ENCODE measurements at regions not wholly inside any gene's neighbourhood (a gene's known extent, or its start where the extent isn't known, plus 50 kb on each side); places are given as distances from the start of the nearest gene placed in this dataset.

DNA sequence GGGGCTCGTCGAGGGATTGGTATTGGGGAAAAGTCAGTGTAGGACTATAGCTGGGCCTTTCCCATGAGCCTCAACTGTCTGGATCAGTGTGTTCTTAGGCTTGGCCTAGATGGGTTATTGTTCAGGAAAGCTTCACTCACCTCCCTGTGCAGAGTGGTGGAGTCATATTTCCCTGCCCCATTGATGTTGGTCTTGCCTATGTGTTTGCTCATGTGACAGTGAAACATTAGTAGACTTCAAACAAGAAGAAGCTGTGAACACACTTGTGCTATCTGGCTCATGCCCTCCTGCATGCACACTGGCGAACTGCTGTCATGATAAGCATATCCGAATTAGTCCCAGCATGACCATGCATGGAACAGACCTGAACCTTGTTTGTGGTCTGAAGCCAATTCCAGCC lies 171.1 kb downstream of the DHX35 start:
- no peak overlapping the region for H3K4me3 ChIP-seq
- H3K36me3 ChIP-seq: no peaks in the 10 kb centered on the region
- intact Hi-C loops (cut with DNase I): no loop called here
- no peak overlapping the region for H3K27ac ChIP-seq
- peaks cover 0 to 6% (median 0%) of the 10 kb centered on the region in 9 donors for H3K27me3 ChIP-seq
- ATAC-seq: no peak
- WGBS, 4 donors: 74 to 87% (median 84%) methylated on average over 4 of the region's 4 CpGs
- TF ChIP-seq CTCF (IDR thresholded peaks at IDR 0.05) (no peak), POLR2A (IDR thresholded peaks at IDR 0.05) (no peak)
- no peaks in the 10 kb centered on the region for H3K9me3 ChIP-seq
- H3K4me1 ChIP-seq: no peaks in the 10 kb centered on the region
- no peak for DNase-seq

DNA sequence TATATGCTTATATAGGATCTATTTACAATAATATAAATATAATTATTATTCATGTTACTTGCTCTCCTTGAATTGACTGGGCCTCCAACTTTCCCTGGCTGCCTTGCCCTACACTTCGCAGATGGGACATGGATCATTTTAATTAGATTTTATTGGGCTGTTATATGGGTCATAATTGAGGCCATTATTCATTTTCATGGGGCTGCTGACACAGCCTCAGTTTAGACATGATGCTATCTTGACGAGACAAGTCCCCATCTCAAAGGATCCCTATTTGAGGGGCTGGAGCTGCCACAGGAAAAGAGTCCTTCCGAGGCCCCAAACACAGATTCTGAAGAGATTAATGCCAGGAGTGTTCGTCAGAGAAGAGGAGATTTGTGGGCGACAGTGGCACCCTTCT lies 170.4 kb downstream of the DHX35 start:
- intact Hi-C loops (cut with DNase I): no loop called here
- no peak overlapping the region for H3K27ac ChIP-seq
- no peaks in the 10 kb centered on the region for H3K36me3 ChIP-seq
- H3K4me3 ChIP-seq: no peak overlapping the region
- WGBS, 4 donors: 72 to 87% (median 84%) methylated on average over 5 of the region's 5 CpGs
- no peaks in the 10 kb centered on the region for H3K4me1 ChIP-seq
- TF ChIP-seq POLR2A (IDR thresholded peaks at IDR 0.05) (no peak), CTCF (IDR thresholded peaks at IDR 0.05) (no peak)
- ATAC-seq: no peak
- DNase-seq: no peak
- H3K9me3 ChIP-seq: no peaks in the 10 kb centered on the region
- peaks cover 0 to 6% (median 0%) of the 10 kb centered on the region in 9 donors for H3K27me3 ChIP-seq

DNA sequence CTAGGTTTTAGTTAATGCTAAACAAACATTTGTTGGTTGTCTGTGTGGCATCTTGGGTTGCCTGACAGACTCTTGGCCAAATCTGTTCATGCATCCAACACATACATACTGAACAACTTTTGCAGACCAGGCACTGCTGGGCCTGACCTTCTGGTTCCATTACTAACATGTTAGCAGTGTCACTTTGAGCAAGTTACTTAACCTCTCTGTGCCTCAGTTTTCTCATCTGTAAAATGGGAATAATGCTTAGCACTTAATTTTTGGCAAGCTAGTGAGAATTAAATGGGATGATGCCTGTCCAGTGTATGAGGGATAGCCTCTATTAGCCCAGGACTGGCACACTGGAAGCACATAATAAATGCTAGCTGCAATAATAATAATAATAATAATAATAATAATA lies 169.9 kb downstream of the DHX35 start:
- no peaks in the 10 kb centered on the region for H3K9me3 ChIP-seq
- H3K4me1 ChIP-seq: no peaks in the 10 kb centered on the region
- intact Hi-C loops (cut with DNase I): no loop called here
- peaks cover 0 to 6% (median 0%) of the 10 kb centered on the region in 9 donors for H3K27me3 ChIP-seq
- no peaks in the 10 kb centered on the region for H3K36me3 ChIP-seq
- no peak for ATAC-seq
- H3K4me3 ChIP-seq: no peak overlapping the region
- DNase-seq: no peak
- H3K27ac ChIP-seq: no peak overlapping the region
- no peak for TF ChIP-seq CTCF (IDR thresholded peaks at IDR 0.05)
- TF ChIP-seq POLR2A (IDR thresholded peaks at IDR 0.05): no peak

DNA sequence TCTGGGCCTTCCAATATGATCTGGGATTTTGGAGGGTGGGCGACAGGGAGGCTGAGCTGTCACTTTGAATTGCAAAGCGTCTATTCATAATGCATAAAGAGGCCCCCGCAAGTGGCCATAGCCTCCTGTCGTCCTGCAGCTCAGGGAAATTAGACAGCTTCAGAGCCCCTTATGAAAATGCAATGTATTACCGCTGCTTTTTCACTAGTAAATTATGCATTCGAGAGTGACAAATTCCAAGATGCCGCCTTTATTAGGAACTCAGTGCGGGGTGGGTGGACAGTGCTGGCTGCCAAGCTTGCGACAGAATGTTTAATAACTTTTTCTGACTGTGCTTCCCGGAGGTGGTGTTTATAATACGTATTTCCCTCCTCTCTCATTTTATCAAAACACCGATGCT lies 168.5 kb downstream of the DHX35 start:
- intact Hi-C loops (cut with DNase I): no loop called here
- WGBS, 4 donors: 71 to 83% (median 81%) methylated on average over 12 of the region's 12 CpGs
- no peak overlapping the region for H3K27ac ChIP-seq
- H3K4me1 ChIP-seq: no peaks in the 10 kb centered on the region
- no peaks in the 10 kb centered on the region for H3K36me3 ChIP-seq
- no peak overlapping the region for H3K4me3 ChIP-seq
- no peak for DNase-seq
- ATAC-seq: no peak
- TF ChIP-seq POLR2A (IDR thresholded peaks at IDR 0.05): no peak
- no peak for TF ChIP-seq CTCF (IDR thresholded peaks at IDR 0.05)
- peaks cover 0 to 6% (median 0%) of the 10 kb centered on the region in 9 donors for H3K27me3 ChIP-seq
- no peaks in the 10 kb centered on the region for H3K9me3 ChIP-seq
